GM12873 (cell line): ENCODE measurements at regions not wholly inside any gene's neighbourhood (a gene's known extent, or its start where the extent isn't known, plus 50 kb on each side); places are given as distances from the start of the nearest gene placed in this dataset.

Experiments
- TF ChIP-seq, protein P1 (sequence below): IDR thresholded peaks from 2 replicates; pipeline ENCODE4 v1.5.1; 2012; ENCODE audit warnings: low read depth, mild to moderate bottlenecking, moderate library complexity, low read length, control low read depth; ENCODE audit not compliant: insufficient read depth; ENCODE audit errors: missing control alignments

DNA sequence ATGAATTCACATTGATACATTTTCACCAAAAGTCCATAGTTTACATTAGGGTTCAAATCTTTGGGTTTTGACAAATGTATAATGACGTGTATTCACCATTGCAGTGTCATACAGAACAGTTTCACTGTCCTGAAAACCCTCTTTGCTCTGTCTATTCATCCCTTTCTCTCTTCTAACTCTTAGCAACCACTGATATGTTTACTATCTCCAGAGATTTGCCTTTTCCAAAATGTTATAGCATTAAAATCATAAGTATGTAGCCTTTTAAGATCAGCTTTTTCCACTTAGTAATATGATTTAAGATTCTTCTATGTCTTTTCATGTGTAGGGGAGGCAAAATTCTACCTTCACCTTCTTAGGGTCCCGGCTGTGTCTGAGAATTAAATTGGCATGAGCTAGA is 203.8 kb downstream of the TPRG1 start:
- TF ChIP-seq, protein P1, sequence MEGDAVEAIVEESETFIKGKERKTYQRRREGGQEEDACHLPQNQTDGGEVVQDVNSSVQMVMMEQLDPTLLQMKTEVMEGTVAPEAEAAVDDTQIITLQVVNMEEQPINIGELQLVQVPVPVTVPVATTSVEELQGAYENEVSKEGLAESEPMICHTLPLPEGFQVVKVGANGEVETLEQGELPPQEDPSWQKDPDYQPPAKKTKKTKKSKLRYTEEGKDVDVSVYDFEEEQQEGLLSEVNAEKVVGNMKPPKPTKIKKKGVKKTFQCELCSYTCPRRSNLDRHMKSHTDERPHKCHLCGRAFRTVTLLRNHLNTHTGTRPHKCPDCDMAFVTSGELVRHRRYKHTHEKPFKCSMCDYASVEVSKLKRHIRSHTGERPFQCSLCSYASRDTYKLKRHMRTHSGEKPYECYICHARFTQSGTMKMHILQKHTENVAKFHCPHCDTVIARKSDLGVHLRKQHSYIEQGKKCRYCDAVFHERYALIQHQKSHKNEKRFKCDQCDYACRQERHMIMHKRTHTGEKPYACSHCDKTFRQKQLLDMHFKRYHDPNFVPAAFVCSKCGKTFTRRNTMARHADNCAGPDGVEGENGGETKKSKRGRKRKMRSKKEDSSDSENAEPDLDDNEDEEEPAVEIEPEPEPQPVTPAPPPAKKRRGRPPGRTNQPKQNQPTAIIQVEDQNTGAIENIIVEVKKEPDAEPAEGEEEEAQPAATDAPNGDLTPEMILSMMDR: no peak

DNA sequence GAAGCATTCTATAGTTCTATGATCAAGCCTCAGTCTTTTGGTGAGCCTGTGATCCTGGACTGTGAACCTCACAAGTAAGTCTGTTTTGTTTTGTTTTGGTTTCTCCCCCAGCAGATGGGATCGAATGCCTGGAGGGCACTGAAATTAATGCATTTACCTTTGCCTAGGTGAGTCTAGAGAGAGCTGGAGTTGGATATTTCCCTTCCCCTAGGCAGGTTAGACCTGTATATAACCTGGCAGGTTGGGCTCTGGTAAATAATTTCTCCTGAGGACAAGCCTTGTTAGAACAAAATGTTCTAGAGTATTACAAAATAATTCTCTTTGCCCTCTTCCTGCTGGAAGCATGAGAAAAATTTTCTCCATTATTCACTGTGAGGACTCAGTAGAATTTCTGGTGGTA is 211.9 kb downstream of the TPRG1 start:
- TF ChIP-seq, protein P1: no peak

DNA sequence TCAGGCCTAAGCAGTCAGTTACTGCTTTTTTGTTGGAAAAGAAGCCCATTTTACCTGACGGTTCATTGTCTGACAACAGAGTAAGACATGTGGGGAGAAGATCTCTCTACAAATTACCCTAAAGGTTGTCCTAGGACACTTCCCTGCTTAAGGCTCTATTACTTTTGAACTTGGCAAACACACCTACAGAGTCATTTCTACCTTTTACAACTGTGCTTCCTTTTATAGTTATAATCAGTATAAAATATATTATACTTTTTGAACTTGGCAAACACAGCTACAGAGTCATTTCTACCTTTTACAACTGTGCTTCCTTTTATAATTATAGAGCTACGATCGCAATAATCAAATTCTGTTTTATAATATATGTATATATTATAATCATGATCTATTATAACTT is 215.0 kb downstream of the TPRG1 start:
- TF ChIP-seq, protein P1: no peak

DNA sequence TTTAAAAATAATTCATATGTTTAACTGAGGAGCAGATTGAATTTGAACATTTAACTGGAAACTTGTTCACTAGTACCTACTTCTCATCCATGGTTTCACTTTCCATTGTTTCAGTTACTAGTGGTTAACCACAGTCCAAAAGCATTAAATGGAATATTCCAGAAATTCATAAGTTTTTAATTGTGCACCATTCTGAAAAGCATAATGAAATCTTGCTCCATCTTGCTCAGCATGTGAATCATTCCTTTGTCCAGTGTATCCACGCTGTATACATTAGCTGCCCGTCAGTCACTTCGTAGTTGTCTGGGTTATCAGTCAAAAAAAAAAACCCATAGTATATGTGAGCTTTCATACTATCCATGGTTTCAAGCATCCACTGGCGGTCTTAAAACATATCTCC is 217.6 kb downstream of the TPRG1 start:
- TF ChIP-seq, protein P1: no peak

DNA sequence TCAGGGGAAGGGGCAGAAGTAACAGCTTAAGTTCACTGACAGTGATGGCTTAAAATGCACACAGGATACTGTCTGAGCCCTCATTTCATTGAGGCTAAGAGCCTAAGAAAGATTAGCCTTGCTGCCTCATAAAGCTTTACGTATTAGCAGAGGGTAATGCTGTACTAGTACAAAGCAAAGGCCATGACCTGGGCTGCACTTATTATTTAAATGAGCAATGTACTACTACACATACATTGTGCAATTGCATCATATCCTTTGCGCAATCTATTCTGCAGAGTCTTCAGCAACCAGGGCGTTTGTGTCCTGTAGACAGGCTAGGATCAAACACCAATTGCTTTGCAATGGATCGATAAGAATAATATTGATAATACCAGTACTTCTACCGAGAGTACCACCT is 221.8 kb downstream of the TPRG1 start:
- TF ChIP-seq, protein P1: no peak

DNA sequence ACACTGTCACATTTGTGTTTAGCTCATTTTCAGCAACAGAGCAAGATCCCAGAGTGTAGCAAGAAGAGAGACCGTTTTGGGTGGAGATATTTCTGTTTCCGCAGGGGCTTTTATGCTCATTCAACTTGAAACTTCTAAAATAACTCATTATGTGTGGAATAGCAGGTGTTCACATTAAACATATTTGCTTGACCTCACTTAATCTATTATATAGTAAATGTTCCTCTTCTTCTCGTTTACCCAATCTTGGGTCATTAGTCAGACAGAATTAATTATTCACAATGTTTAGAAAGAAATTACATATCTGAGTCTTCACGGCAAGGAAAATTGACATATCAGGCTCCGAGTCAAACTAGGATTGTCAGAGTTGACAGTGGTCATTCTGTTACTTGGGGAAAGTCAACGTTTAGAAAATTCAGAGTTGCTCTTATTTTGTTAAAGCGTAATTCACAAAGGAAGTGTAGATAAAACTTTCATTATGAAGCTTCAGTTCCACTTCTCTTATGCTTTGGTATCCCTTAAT is 222.9 kb downstream of the TPRG1 start:
- TF ChIP-seq, protein P1: no peak

DNA sequence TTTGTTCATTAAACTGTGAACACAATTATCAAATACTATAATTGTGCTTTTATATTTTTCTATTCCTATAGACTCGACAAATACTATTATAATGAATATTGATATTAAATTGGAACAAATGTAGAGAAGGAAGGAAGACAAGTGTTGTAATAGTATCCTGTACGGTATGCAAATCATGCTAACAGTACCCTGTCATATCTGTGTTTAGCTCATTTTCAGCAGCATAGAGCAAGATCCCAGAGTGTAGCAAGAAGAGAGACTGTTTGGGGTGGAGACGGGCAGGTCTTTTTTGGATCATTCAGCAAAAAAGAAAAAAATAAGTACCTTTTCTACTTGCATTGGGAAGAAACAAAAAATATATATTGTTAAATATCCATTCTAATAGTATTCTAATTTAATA is 224.1 kb downstream of the TPRG1 start:
- TF ChIP-seq, protein P1: no peak
